ENCODE measurements at regions not wholly inside any gene's neighbourhood (a gene's known extent, or its start where the extent isn't known, plus 50 kb on each side); places are given as distances from the start of the nearest gene placed in this dataset.

DNA sequence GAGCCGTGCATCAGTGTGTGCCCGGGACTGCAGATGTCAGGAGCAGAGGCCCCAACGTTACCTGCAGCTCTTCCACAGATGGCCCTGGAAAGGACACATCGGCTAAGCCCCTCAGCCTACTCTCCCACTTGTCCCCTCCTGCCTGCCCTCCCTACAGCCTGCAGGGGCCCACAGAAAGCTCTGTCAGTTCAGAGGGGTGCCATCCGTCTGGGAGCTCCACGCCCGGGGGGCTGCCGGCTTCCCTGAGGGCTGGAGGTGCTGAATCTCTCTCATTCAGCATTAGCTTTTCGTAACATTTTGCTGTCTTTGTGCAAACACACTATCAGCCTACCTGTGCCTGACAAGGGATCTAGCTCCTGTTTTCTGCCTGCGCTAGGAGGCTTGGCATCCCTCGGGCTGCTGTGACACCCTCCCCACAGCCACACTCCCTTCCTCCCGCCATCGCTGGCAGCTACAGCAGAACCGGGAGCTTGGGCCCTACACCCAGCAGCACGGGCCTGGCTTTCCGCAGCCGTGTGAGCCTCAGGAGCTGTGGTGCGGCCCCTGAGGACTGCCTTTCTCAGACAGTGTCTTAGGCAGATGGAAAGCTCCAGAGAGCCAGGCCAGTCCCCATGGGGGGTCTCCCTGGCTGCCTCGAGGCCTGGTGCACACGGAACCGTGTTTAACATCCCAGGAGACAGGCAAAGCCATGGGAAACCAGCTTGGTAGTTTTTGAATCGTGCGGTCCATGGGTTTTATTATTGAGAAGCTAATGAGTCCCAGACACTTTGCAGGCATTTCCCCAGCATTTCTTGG is 198.3 kb upstream of the B3GAT1 start:
- H3K36me3 ChIP-seq (ENCODE audit: insufficient read depth, low read length) = no peaks in the 10 kb centered on the region
- no peaks in the 10 kb centered on the region for H3K9me2 ChIP-seq (ENCODE audit: low read depth, low read length)
- no peak overlapping the region for H3K4me2 ChIP-seq (ENCODE audit: low read length)
- H3K9me3 ChIP-seq (ENCODE audit: low read length) = no peaks in the 10 kb centered on the region
- no peak overlapping the region for H2AFZ ChIP-seq (ENCODE audit: low read length)
- H3K4me1 ChIP-seq (ENCODE audit: insufficient read depth, low read length, severe bottlenecking) = no peaks in the 10 kb centered on the region
- H3K9ac ChIP-seq (ENCODE audit: low read length) = no peak overlapping the region
- H3K79me2 ChIP-seq (ENCODE audit: insufficient read depth, low read length) = no peaks in the 10 kb centered on the region
- no peaks in the 10 kb centered on the region for H3F3A ChIP-seq (ENCODE audit: insufficient read depth, low read length)
- TF ChIP-seq, protein P1, sequence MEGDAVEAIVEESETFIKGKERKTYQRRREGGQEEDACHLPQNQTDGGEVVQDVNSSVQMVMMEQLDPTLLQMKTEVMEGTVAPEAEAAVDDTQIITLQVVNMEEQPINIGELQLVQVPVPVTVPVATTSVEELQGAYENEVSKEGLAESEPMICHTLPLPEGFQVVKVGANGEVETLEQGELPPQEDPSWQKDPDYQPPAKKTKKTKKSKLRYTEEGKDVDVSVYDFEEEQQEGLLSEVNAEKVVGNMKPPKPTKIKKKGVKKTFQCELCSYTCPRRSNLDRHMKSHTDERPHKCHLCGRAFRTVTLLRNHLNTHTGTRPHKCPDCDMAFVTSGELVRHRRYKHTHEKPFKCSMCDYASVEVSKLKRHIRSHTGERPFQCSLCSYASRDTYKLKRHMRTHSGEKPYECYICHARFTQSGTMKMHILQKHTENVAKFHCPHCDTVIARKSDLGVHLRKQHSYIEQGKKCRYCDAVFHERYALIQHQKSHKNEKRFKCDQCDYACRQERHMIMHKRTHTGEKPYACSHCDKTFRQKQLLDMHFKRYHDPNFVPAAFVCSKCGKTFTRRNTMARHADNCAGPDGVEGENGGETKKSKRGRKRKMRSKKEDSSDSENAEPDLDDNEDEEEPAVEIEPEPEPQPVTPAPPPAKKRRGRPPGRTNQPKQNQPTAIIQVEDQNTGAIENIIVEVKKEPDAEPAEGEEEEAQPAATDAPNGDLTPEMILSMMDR (IDR thresholded peaks at IDR 0.05; ENCODE audit: low read length) = no peak
- no peak for TF ChIP-seq EZH2 (IDR thresholded peaks at IDR 0.05; ENCODE audit: borderline replicate concordance, low read length)
- H3K4me3 ChIP-seq (ENCODE audit: low read depth, low read length, poor library complexity, severe bottlenecking) = no peak overlapping the region
- no peaks in the 10 kb centered on the region for H4K20me1 ChIP-seq (ENCODE audit: insufficient read depth, low read length)
- H3K27ac ChIP-seq (ENCODE audit: low read depth, low read length, poor library complexity, severe bottlenecking) = no peak overlapping the region
- H3K27me3 ChIP-seq (ENCODE audit: insufficient read depth, low read length) = no peaks in the 10 kb centered on the region

DNA sequence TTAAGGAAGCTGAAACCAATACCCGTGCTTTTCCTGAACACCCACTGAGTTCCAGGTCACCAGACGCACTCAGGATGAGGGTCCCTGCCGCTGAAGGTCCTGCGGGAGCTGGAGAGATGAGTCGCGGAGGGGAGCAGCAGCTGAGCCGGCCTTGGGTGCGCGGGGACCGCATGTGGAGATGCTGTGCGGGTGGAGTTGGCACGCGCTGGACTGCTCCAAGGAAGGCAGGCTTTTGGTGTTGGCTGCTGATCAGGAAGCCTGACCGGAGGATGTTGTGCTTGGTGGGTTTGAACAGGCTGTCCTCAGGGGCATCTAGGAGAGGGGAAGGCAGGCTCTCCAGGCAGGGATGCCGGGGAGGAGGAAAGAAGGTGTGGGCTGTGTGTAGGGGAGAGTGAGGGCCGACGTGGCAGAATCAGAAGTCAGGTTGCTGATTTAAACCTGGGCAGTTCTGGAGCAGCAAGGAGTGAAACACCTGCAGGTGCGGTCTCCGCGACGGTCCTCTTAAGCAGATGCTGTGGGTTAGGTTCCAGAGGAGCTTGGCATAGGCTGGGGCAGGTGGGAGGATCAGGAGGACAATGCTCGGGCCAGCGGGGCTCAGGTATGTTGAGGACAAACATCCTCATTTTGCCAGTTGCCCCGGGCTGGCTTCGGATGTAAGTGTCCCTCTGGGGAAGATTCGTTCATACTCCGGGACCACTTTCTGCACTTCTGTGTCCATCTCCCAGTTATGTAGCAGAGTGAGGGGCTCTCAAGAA is 197.5 kb upstream of the B3GAT1 start:
- H4K20me1 ChIP-seq (ENCODE audit: insufficient read depth, low read length) = no peaks in the 10 kb centered on the region
- H3F3A ChIP-seq (ENCODE audit: insufficient read depth, low read length) = no peaks in the 10 kb centered on the region
- H3K79me2 ChIP-seq (ENCODE audit: insufficient read depth, low read length) = no peaks in the 10 kb centered on the region
- TF ChIP-seq EZH2 (IDR thresholded peaks at IDR 0.05; ENCODE audit: borderline replicate concordance, low read length) = no peak
- TF ChIP-seq, protein P1 (IDR thresholded peaks at IDR 0.05; ENCODE audit: low read length) = no peak
- no peaks in the 10 kb centered on the region for H3K4me1 ChIP-seq (ENCODE audit: insufficient read depth, low read length, severe bottlenecking)
- no peaks in the 10 kb centered on the region for H3K27me3 ChIP-seq (ENCODE audit: insufficient read depth, low read length)
- H3K9me3 ChIP-seq (ENCODE audit: low read length) = no peaks in the 10 kb centered on the region
- H3K9me2 ChIP-seq (ENCODE audit: low read depth, low read length) = no peaks in the 10 kb centered on the region
- no peak overlapping the region for H3K4me2 ChIP-seq (ENCODE audit: low read length)
- no peak overlapping the region for H3K9ac ChIP-seq (ENCODE audit: low read length)
- no peak overlapping the region for H3K4me3 ChIP-seq (ENCODE audit: low read depth, low read length, poor library complexity, severe bottlenecking)
- no peak overlapping the region for H3K27ac ChIP-seq (ENCODE audit: low read depth, low read length, poor library complexity, severe bottlenecking)
- no peaks in the 10 kb centered on the region for H3K36me3 ChIP-seq (ENCODE audit: insufficient read depth, low read length)
- no peak overlapping the region for H2AFZ ChIP-seq (ENCODE audit: low read length)

DNA sequence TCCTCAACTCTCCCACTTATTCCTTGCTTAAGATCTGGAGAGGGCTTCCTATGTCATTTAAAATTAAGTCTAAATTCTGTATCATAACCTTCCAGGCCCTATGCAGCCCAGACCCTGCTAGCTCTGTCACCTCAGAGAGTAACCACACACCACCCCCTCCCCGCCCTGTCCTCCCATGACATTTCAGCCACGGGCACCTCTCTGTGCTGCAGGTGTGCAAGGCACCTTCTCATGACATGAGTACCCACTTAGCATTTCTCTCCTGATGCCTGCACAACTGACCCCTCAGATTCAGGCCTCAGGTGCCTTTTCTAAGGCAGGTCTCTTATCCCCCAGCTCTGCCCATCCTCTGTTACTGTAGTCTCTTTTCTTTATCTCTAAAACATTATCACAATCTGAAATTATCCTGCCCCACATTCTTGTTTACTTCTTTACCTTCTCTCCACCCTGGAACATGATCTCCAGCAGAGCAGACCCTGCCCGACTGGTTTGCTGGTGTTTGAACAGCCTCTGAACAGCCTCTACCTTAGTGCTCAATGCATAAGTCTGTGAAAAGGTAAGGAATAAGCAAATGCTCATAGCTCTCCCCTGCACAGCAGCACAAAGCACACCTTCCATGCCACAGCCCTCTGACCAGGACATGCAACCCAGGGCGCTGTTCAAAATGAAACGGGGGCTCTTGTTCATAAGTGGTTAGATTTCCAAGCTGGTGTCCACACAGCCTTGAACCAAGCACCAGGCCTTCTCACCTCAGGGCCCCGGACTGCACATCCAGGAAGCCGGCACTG is 196.1 kb upstream of the B3GAT1 start:
- no peak overlapping the region for H2AFZ ChIP-seq (ENCODE audit: low read length)
- TF ChIP-seq EZH2 (IDR thresholded peaks at IDR 0.05; ENCODE audit: borderline replicate concordance, low read length) = no peak
- TF ChIP-seq, protein P1 (IDR thresholded peaks at IDR 0.05; ENCODE audit: low read length) = no peak
- H3K4me2 ChIP-seq (ENCODE audit: low read length) = no peak overlapping the region
- no peak overlapping the region for H3K4me3 ChIP-seq (ENCODE audit: low read depth, low read length, poor library complexity, severe bottlenecking)
- H3K27ac ChIP-seq (ENCODE audit: low read depth, low read length, poor library complexity, severe bottlenecking) = no peak overlapping the region
- no peaks in the 10 kb centered on the region for H3K27me3 ChIP-seq (ENCODE audit: insufficient read depth, low read length)
- H3F3A ChIP-seq (ENCODE audit: insufficient read depth, low read length) = no peaks in the 10 kb centered on the region
- H4K20me1 ChIP-seq (ENCODE audit: insufficient read depth, low read length) = no peaks in the 10 kb centered on the region
- no peaks in the 10 kb centered on the region for H3K4me1 ChIP-seq (ENCODE audit: insufficient read depth, low read length, severe bottlenecking)
- H3K9me2 ChIP-seq (ENCODE audit: low read depth, low read length) = no peaks in the 10 kb centered on the region
- H3K9ac ChIP-seq (ENCODE audit: low read length) = no peak overlapping the region
- no peaks in the 10 kb centered on the region for H3K79me2 ChIP-seq (ENCODE audit: insufficient read depth, low read length)
- H3K36me3 ChIP-seq (ENCODE audit: insufficient read depth, low read length) = no peaks in the 10 kb centered on the region
- no peaks in the 10 kb centered on the region for H3K9me3 ChIP-seq (ENCODE audit: low read length)

Measured in OCI-LY1 (cell line).